NOMO-1 (cell line): ENCODE measurements at regions not wholly inside any gene's neighbourhood (a gene's known extent, or its start where the extent isn't known, plus 50 kb on each side); places are given as distances from the start of the nearest gene placed in this dataset.

Experiments used
- DNase-seq, 2 experiments: peaks; one replicate each; lab custom pipeline; 2025; ENCODE audit not compliant: unreplicated experiment in 2 of 2; lab: John Stamatoyannopoulos, UW

GRCh38 chr1:5364591-5364990 is 627.6 kb downstream of the NPHP4 start:
- no peak for DNase-seq

GRCh38 chr1:5354681-5355080 is 637.5 kb downstream of the NPHP4 start:
- no peak for DNase-seq

GRCh38 chr1:5351366-5351765 is 640.9 kb downstream of the NPHP4 start:
- DNase-seq = no peak

- no peak for DNase-seq
Measured at GRCh38 chr1:5349526-5349925, 642.7 kb downstream of the NPHP4 start.

- DNase-seq = no peak
Measured at GRCh38 chr1:5348732-5349465, 643.3 kb downstream of the NPHP4 start.

GRCh38 chr1:5347726-5348125 is 644.5 kb downstream of the NPHP4 start:
- no peak for DNase-seq

GRCh38 chr1:5345556-5345955 is 646.7 kb downstream of the NPHP4 start:
- no peak for DNase-seq

- no peak for DNase-seq
Measured at GRCh38 chr1:5343256-5344020, 648.8 kb downstream of the NPHP4 start.

GRCh38 chr1:5342830-5343229 is 649.4 kb downstream of the NPHP4 start:
- no peak for DNase-seq

GRCh38 chr1:5342172-5342571 is 650.1 kb downstream of the NPHP4 start:
- no peak for DNase-seq

GRCh38 chr1:5341471-5341870 is 650.8 kb downstream of the NPHP4 start:
- DNase-seq = no peak

GRCh38 chr1:5340560-5341130 is 651.6 kb downstream of the NPHP4 start:
- DNase-seq = no peak

GRCh38 chr1:5338466-5338865 is 653.8 kb downstream of the NPHP4 start:
- no peak for DNase-seq

- DNase-seq = no peak
Measured at GRCh38 chr1:5333291-5333690, 658.9 kb downstream of the NPHP4 start.

- DNase-seq = no peak
Measured at GRCh38 chr1:5331101-5331500, 661.1 kb downstream of the NPHP4 start.

- no peak for DNase-seq
Measured at GRCh38 chr1:5329068-5329739, 663.0 kb downstream of the NPHP4 start.

GRCh38 chr1:5324883-5325282 is 667.3 kb downstream of the NPHP4 start:
- no peak for DNase-seq

- no peak for DNase-seq
Measured at GRCh38 chr1:5318143-5318816, 663.9 kb downstream of the AJAP1 start.

- no peak for DNase-seq
Measured at GRCh38 chr1:5317391-5317790, 663.0 kb downstream of the AJAP1 start.

GRCh38 chr1:5312862-5313261 is 658.5 kb downstream of the AJAP1 start:
- DNase-seq = no peak

GRCh38 chr1:5312293-5312674 is 657.9 kb downstream of the AJAP1 start:
- no peak for DNase-seq
